HuH-7.5 (cell line): ENCODE measurements at regions not wholly inside any gene's neighbourhood (a gene's known extent, or its start where the extent isn't known, plus 50 kb on each side); places are given as distances from the start of the nearest gene placed in this dataset.
"Not testable (repeated sequence)": the region's sequence is repeated elsewhere in the genome, so short reads cannot be mapped to it uniquely, and the experiment has no call there.

Source experiments
- DNase-seq: peaks from one replicate; pipeline ENCODE4 v3.0.0; 2011; ENCODE audit warnings: low spot score

GRCh38 chr16:61181982-61182381 is 854.3 kb downstream of the CDH8 start:
- DNase-seq: no peak

GRCh38 chr16:61179561-61179960 is 856.7 kb downstream of the CDH8 start:
- DNase-seq: no peak

- DNase-seq: no peak
Measured at GRCh38 chr16:61165797-61166196, 870.4 kb downstream of the CDH8 start.

- DNase-seq: no peak
Measured at GRCh38 chr16:61150351-61150750, 885.9 kb downstream of the CDH8 start.

- DNase-seq: no peak
Measured at GRCh38 chr16:61149709-61150108, 886.5 kb downstream of the CDH8 start.

- no peak for DNase-seq
Measured at GRCh38 chr16:61148930-61149329, 887.3 kb downstream of the CDH8 start.

- no peak for DNase-seq
Measured at GRCh38 chr16:61146429-61146828, 889.8 kb downstream of the CDH8 start.

- DNase-seq: no peak
Measured at GRCh38 chr16:61131447-61131846, 904.8 kb downstream of the CDH8 start.

GRCh38 chr16:61128545-61129323 is 907.5 kb downstream of the CDH8 start:
- DNase-seq: no peak

- no peak for DNase-seq
Measured at GRCh38 chr16:61105544-61105943, 930.7 kb downstream of the CDH8 start.

- no peak for DNase-seq
Measured at GRCh38 chr16:61098505-61098904, 937.7 kb downstream of the CDH8 start.

- not testable (repeated sequence) for DNase-seq
Measured at GRCh38 chr16:61091300-61091699, 944.9 kb downstream of the CDH8 start.

GRCh38 chr16:61083711-61084110 is 952.5 kb downstream of the CDH8 start:
- no peak for DNase-seq

GRCh38 chr16:61074324-61074723 is 961.9 kb downstream of the CDH8 start:
- DNase-seq: no peak

GRCh38 chr16:61057635-61058034 is 978.6 kb downstream of the CDH8 start:
- DNase-seq: no peak

- no peak for DNase-seq
Measured at GRCh38 chr16:61050547-61050946, 985.7 kb downstream of the CDH8 start.

- DNase-seq: no peak
Measured at GRCh38 chr16:61045931-61046330, 990.3 kb downstream of the CDH8 start.

- no peak for DNase-seq
Measured at GRCh38 chr16:61042737-61043136, 993.5 kb downstream of the CDH8 start.

GRCh38 chr16:61030616-61031015 is 1005.6 kb downstream of the CDH8 start:
- DNase-seq: no peak

GRCh38 chr16:61024180-61024900 is 1011.9 kb downstream of the CDH8 start:
- no peak for DNase-seq

GRCh38 chr16:61014869-61015268 is 1021.4 kb downstream of the CDH8 start:
- DNase-seq: no peak

- no peak for DNase-seq
Measured at GRCh38 chr16:61007694-61008093, 1028.5 kb downstream of the CDH8 start.

- no peak for DNase-seq
Measured at GRCh38 chr16:61005952-61006351, 1030.3 kb downstream of the CDH8 start.
